Fibroblast of pulmonary artery (primary cell): ENCODE measurements at regions not wholly inside any gene's neighbourhood (a gene's known extent, or its start where the extent isn't known, plus 50 kb on each side); places are given as distances from the start of the nearest gene placed in this dataset.

ENCODE experiments used
- DNase-seq: peaks from one replicate; pipeline ENCODE4 v3.0.0-alpha.2; 2010; ENCODE audit warnings: low read depth
- H3K4me3 ChIP-seq: replicated peaks from 2 replicates; pipeline ENCODE4 v1.5.1; 2011; ENCODE audit warnings: low read depth, mild to moderate bottlenecking, control low read depth, low read length, moderate library complexity
- TF ChIP-seq, protein P1 (sequence below): IDR thresholded peaks from 2 replicates; pipeline ENCODE4 v1.5.1; 2011; ENCODE audit warnings: mild to moderate bottlenecking, control low read depth, low read length, inconsistent platforms; ENCODE audit errors: missing control alignments

DNA sequence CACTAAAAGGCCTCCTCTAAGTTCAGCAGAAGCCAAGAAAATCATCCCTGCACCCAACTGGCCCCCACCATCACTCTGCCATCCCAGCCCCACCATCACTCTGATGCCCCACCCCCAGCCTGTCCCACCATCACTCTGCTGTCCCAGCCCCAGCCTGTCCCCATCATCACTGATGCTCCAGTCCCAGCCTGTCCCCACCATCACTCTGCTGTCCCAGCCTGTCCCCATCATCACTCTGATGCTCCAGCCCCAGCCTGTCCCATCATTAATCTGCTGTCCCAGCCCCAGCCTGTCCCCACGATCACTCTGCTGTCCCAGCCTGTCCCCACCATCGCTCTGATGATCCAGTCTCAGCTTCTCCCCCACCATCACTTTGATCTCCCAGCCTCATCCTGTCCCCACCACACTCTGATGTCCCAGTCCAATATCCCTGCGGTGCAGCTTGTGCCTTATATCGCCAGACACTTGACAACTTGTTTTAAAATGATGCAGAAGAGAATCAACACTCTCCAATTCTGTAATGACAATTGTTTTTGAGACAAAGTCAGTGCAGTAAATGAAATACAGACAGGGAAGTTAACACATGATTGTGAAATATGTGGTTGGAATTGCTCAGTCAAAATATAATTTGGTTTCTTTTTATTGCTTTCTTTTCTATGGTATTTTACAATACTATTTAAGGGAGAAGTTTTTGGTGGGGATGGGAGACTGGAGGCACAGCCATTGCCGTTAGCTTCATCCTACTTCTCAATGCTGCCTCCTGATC lies 100.8 kb downstream of the TNFAIP3 start:
- DNase-seq = peak; percentile 66
- no peak overlapping the region for H3K4me3 ChIP-seq
- TF ChIP-seq, protein P1, sequence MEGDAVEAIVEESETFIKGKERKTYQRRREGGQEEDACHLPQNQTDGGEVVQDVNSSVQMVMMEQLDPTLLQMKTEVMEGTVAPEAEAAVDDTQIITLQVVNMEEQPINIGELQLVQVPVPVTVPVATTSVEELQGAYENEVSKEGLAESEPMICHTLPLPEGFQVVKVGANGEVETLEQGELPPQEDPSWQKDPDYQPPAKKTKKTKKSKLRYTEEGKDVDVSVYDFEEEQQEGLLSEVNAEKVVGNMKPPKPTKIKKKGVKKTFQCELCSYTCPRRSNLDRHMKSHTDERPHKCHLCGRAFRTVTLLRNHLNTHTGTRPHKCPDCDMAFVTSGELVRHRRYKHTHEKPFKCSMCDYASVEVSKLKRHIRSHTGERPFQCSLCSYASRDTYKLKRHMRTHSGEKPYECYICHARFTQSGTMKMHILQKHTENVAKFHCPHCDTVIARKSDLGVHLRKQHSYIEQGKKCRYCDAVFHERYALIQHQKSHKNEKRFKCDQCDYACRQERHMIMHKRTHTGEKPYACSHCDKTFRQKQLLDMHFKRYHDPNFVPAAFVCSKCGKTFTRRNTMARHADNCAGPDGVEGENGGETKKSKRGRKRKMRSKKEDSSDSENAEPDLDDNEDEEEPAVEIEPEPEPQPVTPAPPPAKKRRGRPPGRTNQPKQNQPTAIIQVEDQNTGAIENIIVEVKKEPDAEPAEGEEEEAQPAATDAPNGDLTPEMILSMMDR = no peak

- DNase-seq = no peak
- no peak overlapping the region for H3K4me3 ChIP-seq
- TF ChIP-seq, protein P1 = no peak
Measured at GRCh38 chr6:137968455-137968804, 101.4 kb downstream of the TNFAIP3 start.

- no peak overlapping the region for H3K4me3 ChIP-seq
- DNase-seq = peak; percentile 30
- TF ChIP-seq, protein P1 = no peak
Measured at GRCh38 chr6:137968901-137969300, 101.8 kb downstream of the TNFAIP3 start.

DNA sequence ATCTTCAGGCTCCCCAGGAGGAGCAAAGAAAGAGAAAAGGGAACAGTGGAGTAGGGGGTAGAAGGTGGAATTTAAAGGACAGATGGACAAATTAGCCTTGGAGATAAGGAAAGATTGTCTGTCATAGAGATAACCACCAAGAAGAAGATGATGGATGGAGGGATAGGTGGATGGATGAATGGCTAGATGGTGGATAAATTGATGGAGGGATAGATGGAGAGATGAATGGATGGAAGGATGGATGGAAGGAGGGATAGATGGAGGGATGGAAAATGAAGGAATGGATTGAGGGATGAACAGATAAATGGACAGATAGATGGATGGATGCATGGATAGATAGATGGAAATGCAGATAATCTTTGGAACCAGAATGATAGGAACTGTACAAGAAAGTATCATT lies 102.8 kb downstream of the TNFAIP3 start:
- TF ChIP-seq, protein P1 = no peak
- no peak overlapping the region for H3K4me3 ChIP-seq
- DNase-seq = no peak

GRCh38 chr6:137970368-137970767 lies 103.3 kb downstream of the TNFAIP3 start:
- TF ChIP-seq, protein P1 = no peak
- H3K4me3 ChIP-seq = no peak overlapping the region
- DNase-seq = no peak

DNA sequence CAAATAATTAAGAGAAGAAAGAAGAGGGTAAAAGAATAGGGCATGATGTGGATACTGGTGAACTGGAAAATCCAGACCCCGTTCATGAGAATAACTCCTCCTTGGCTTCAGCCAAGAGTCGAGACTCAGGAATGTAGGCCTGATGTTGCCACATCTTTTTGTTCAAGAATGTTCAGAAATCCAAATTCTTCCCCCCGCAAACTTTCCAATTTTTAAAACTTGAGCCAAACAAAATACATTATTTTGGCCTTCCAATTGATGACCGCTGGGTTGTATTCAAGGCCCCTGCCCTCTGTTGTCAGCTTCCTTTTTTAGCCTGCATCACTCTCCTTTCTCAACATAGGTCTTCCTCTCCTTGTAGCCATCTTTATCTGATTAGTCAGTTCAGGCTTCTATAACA lies 106.1 kb downstream of the TNFAIP3 start:
- H3K4me3 ChIP-seq = no peak overlapping the region
- DNase-seq = peak; percentile 68
- TF ChIP-seq, protein P1 = no peak
